GM06990 (cell line): ENCODE measurements at regions not wholly inside any gene's neighbourhood (a gene's known extent, or its start where the extent isn't known, plus 50 kb on each side); places are given as distances from the start of the nearest gene placed in this dataset.

ENCODE experiments used
- DNase-seq: peaks from one replicate; pipeline ENCODE4 v3.0.0-alpha.2; 2011; ENCODE audit not compliant: insufficient read length; ENCODE audit errors: extremely low read depth
- H3K27me3 ChIP-seq: replicated peaks from 2 replicates; pipeline ENCODE4 v1.6.0; 2011; ENCODE audit warnings: low read length; ENCODE audit not compliant: control insufficient read depth, insufficient read depth
- H3K36me3 ChIP-seq: 2 replicates; pipeline ENCODE4 v1.5.1; 2011; ENCODE audit warnings: low read length; ENCODE audit not compliant: control insufficient read depth, insufficient read depth
- H3K4me3 ChIP-seq: replicated peaks from 2 replicates; pipeline ENCODE4 v1.5.1; 2011; ENCODE audit warnings: low read depth, mild to moderate bottlenecking, control low read depth, low read length
- CTCF ChIP-seq: IDR thresholded peaks from 2 replicates; pipeline ENCODE4 v1.5.1; 2011; ENCODE audit warnings: low read length, control low read depth, mild to moderate bottlenecking, inconsistent platforms; ENCODE audit not compliant: insufficient read depth, poor library complexity, severe bottlenecking

DNA sequence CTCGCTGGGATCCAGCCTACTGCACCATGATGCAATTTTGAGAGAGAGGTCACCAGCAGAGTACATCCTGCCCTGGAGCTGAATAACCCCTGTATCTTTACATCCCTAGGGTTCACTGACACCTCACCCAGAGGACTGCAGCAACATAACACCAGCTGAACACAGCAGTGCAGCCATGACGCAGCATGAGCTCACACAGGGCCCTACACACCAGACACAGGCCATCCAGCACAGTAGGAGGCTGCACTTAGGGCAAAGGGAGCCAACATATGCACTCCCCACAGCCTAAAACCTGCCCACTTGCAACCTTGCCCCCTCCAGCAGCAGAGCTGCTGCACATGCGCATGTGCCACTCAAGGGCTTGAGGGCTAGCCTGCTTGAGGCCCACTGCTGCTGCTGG lies 157.3 kb upstream of the SMARCA2 start:
- Histone ChIP-seq H3K4me3 (no peak overlapping the region), H3K36me3 (no peaks in the 10 kb centered on the region), H3K27me3 (no peaks in the 10 kb centered on the region)
- DNase-seq, result no peak
- no peak for TF ChIP-seq CTCF

GRCh38 chr9:1869843-1870242 lies 145.3 kb upstream of the SMARCA2 start:
- Histone ChIP-seq H3K27me3 (no peaks in the 10 kb centered on the region), H3K36me3 (no peaks in the 10 kb centered on the region), H3K4me3 (no peak overlapping the region)
- DNase-seq, result peak; percentile 28
- peak; percentile 77 for TF ChIP-seq CTCF

- no peak overlapping the region for H3K4me3 ChIP-seq
- H3K36me3 ChIP-seq, result no peaks in the 10 kb centered on the region
- H3K27me3 ChIP-seq, result no peaks in the 10 kb centered on the region
- TF ChIP-seq CTCF, result no peak
- no peak for DNase-seq
Measured at GRCh38 chr9:1870915-1871314, 144.2 kb upstream of the SMARCA2 start.

DNA sequence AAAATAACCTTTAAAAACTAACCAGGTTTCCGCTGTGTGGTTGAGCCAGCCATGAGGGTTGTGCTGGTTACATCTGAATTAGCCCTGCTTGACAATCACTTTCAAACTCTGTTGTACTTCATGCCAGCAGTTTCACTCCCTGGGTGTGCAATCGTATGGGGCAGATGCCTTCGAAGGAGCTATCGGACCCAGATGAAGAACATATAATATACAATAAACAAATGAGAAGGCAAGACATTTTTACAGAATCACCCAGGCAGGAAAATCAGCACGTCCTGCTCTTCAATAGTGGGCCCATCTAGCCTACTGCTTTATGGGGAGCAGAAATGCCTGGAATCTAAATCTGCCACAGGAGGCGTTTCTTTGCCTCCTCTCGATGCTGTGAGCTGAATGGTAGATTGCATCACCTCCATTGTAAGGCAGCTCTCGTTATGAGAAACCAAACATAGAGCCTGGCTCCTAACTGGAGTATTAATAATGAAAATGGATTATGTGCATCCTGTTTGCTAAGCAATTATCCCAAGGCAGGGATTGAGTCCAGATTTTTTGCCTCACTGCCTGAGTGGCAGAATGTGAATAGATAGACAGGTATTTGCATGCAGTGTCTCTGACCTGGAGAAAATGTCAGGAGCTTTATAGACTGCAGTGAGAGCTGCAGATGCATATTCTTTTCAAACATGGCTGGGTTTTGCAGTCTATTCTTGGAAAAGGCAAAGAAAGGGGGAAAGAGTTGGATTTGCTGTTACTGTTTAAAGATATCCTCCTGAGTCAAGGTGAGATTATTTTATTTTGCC lies 143.3 kb upstream of the SMARCA2 start:
- Histone ChIP-seq H3K27me3 (no peaks in the 10 kb centered on the region), H3K36me3 (no peaks in the 10 kb centered on the region), H3K4me3 (no peak overlapping the region)
- no peak for TF ChIP-seq CTCF
- no peak for DNase-seq

DNA sequence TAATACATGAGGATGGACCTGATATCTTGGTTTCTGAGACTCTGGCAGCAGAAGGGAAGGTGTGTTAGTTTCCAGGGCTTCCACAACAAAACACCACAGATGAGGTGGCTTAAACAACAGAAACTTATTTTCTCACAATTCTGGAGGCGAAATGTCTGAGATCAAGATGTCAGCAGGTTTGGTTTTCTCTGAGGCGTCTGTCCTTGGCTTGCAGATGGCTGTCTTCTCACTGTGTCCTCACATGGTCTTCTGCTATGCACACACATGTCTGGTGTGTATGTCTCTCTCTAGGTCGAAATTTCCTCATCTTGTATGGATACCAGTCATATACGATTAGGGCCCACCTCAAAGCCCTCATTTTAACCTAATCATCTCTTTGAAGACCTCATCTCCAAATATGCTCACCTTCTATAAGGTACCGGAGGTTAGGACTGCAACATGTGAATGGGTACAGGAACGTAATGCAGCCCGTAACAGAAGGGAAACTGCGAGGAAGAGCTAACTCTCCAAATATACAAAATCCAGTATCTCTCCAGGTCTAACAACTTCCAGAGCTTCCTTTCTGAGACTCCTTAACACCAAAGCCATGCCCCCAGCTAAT lies 139.8 kb upstream of the SMARCA2 start:
- TF ChIP-seq CTCF, result no peak
- DNase-seq, result no peak
- Histone ChIP-seq H3K4me3 (peak overlapping the region; percentile 38), H3K27me3 (no peaks in the 10 kb centered on the region), H3K36me3 (no peaks in the 10 kb centered on the region)
